IMR-90 (cell line): ENCODE measurements at regions not wholly inside any gene's neighbourhood (a gene's known extent, or its start where the extent isn't known, plus 50 kb on each side); places are given as distances from the start of the nearest gene placed in this dataset.

Experiments
- ATAC-seq: fragments of 200-7000 bp; cut with Tn5 transposase; 2 replicates; pipeline ENCODE4 v1.9.1; 2020; ENCODE audit warnings: low read depth, mild to moderate bottlenecking, moderate library complexity
- BruUV-seq: library from RNA; stranded (reverse); fragments of 400-500 nt; replicated peaks from 2 replicates; lab custom pipeline; 2021; lab: Mats Ljungman, UMichigan
- CTCF ChIA-PET: fragments of 300-600 bp; formaldehyde crosslinking; extraction: SDS; loops from one replicate; lab custom pipeline; 2021; ENCODE audit warnings: antibody characterized with exemption; lab: Yijun Ruan, JAX
- POLR2A ChIA-PET: fragments of 300-600 bp; sonication (Branson Sonifier 250); formaldehyde crosslinking; loops from one replicate; lab custom pipeline; 2022; ENCODE audit warnings: antibody characterized with exemption; ENCODE audit not compliant: unreplicated experiment; lab: Charles Lee
- DNase-seq: peaks from one replicate; pipeline ENCODE4 v3.0.0; 2013
- H2AFZ ChIP-seq: replicated peaks from 2 replicates; pipeline ENCODE3; 2013; ENCODE audit warnings: low read length, mild to moderate bottlenecking; ENCODE audit not compliant: poor library complexity
- H2AK5ac ChIP-seq: 2 replicates; pipeline ENCODE4 v1.6.1; 2013; ENCODE audit warnings: low read depth, low read length, inconsistent platforms
- H2AK9ac ChIP-seq: replicated peaks from 2 replicates; pipeline ENCODE3; 2013; ENCODE audit warnings: mild to moderate bottlenecking, low read depth, low read length, moderate library complexity; ENCODE audit not compliant: poor library complexity
- H2BK120ac ChIP-seq: 2 replicates; pipeline ENCODE4 v1.6.1; 2013; ENCODE audit warnings: low read depth, low read length, inconsistent platforms
- H2BK15ac ChIP-seq: 3 replicates; pipeline ENCODE4 v1.6.1; 2013; ENCODE audit warnings: low read depth, low read length, inconsistent platforms
- H2BK20ac ChIP-seq: 2 replicates; pipeline ENCODE4 v1.6.1; 2013; ENCODE audit warnings: low read depth, mild to moderate bottlenecking, inconsistent platforms, low read length, moderate library complexity
- H2BK5ac ChIP-seq: 2 replicates; pipeline ENCODE4 v1.6.1; 2013; ENCODE audit warnings: mild to moderate bottlenecking, low read depth, low read length, inconsistent platforms; ENCODE audit not compliant: poor library complexity, severe bottlenecking
- H3K14ac ChIP-seq: replicated peaks from 2 replicates; pipeline ENCODE4 v1.6.1; 2013; ENCODE audit warnings: low read depth, low read length, inconsistent platforms
- H3K18ac ChIP-seq: 2 replicates; pipeline ENCODE4 v1.6.1; 2013; ENCODE audit warnings: low read depth, low read length, control low read depth
- H3K23ac ChIP-seq: 2 replicates; pipeline ENCODE4 v1.6.1; 2013; ENCODE audit warnings: low read depth, low read length, inconsistent platforms
- H3K27ac ChIP-seq: 2 replicates; pipeline ENCODE4 v1.5.1; 2013; ENCODE audit warnings: mild to moderate bottlenecking, control low read depth, low read length; ENCODE audit not compliant: insufficient read depth
- H3K27me3 ChIP-seq: 2 replicates; pipeline ENCODE4 v1.6.1; 2013; ENCODE audit warnings: low read length; ENCODE audit not compliant: control insufficient read depth, insufficient read depth
- H3K36me3 ChIP-seq: 2 replicates; pipeline ENCODE4 v1.6.1; 2013; ENCODE audit warnings: low read length, mixed read lengths; ENCODE audit not compliant: control insufficient read depth, insufficient read depth
- H3K4ac ChIP-seq: 2 replicates; pipeline ENCODE4 v1.6.1; 2013; ENCODE audit warnings: low read depth, low read length, inconsistent platforms
- H3K4me1 ChIP-seq: 2 replicates; pipeline ENCODE4 v1.6.1; 2013; ENCODE audit warnings: low read length, mixed read lengths; ENCODE audit not compliant: control insufficient read depth, insufficient read depth
- H3K4me2 ChIP-seq: 2 replicates; pipeline ENCODE4 v1.6.1; 2013; ENCODE audit warnings: low read depth, mild to moderate bottlenecking, control low read depth, low read length, moderate library complexity
- H3K4me3 ChIP-seq: 2 replicates; pipeline ENCODE4 v1.5.1; 2013; ENCODE audit warnings: low read depth, mild to moderate bottlenecking, control low read depth, low read length, moderate library complexity; ENCODE audit not compliant: insufficient read depth
- H3K56ac ChIP-seq: 2 replicates; pipeline ENCODE4 v1.6.1; 2013; ENCODE audit warnings: low read length, inconsistent platforms; ENCODE audit not compliant: insufficient read depth; ENCODE audit errors: extremely low read depth
- H3K79me1 ChIP-seq, 2 experiments: 2 replicates each; pipeline ENCODE4 v1.6.1; 2013; ENCODE audit warnings: low read length in 2 of 2, inconsistent platforms in 1 of 2, low read depth in 1 of 2
- H3K9ac ChIP-seq: 2 replicates; pipeline ENCODE4 v1.6.1; 2013; ENCODE audit warnings: low read depth, low read length, control low read depth
- H3K9me1 ChIP-seq: 2 replicates; pipeline ENCODE4 v1.6.1; 2013; ENCODE audit warnings: low read length, inconsistent platforms; ENCODE audit not compliant: insufficient read depth
- H3K9me3 ChIP-seq: 2 replicates; pipeline ENCODE4 v1.6.1; 2013; ENCODE audit warnings: low read length; ENCODE audit not compliant: control insufficient read depth, insufficient read depth
- H4K20me1 ChIP-seq: 2 replicates; pipeline ENCODE4 v1.6.1; 2013; ENCODE audit warnings: low read length, inconsistent platforms; ENCODE audit not compliant: insufficient read depth
- H4K5ac ChIP-seq: 2 replicates; pipeline ENCODE4 v1.6.1; 2013; ENCODE audit warnings: mild to moderate bottlenecking, low read depth, low read length, control low read depth
- H4K8ac ChIP-seq, 2 experiments: 2 replicates each; pipeline ENCODE4 v1.6.1; 2013; ENCODE audit warnings: low read depth in 2 of 2, low read length in 2 of 2, control low read depth in 1 of 2, inconsistent platforms in 1 of 2
- H4K91ac ChIP-seq: 2 replicates; pipeline ENCODE4 v1.6.1; 2013; ENCODE audit warnings: low read depth, low read length, inconsistent platforms; ENCODE audit not compliant: insufficient read depth
- BHLHE40 ChIP-seq: fragments of 150-350 bp; IDR thresholded peaks from 2 replicates; pipeline ENCODE4 v1.6.1; 2016; ENCODE audit warnings: mild to moderate bottlenecking, low read depth, low read length
- CEBPB ChIP-seq: IDR thresholded peaks from 2 replicates; pipeline ENCODE4 v1.6.1; 2012; ENCODE audit warnings: low read depth, low read length, improper control_type of control experiment
- CHD1 ChIP-seq: IDR thresholded peaks from 2 replicates; pipeline ENCODE4 v1.6.1; 2012; ENCODE audit warnings: low read depth, low read length, improper control_type of control experiment
- CTCF ChIP-seq: conservative IDR thresholded peaks from 2 replicates; pipeline ENCODE4 v1.5.1; 2012; ENCODE audit warnings: mild to moderate bottlenecking, low read depth, low read length, improper control_type of control experiment
- FOS ChIP-seq: fragments of 150-350 bp; IDR thresholded peaks from 2 replicates; pipeline ENCODE4 v1.6.1; 2016; ENCODE audit warnings: low read depth, low read length
- MAFK ChIP-seq: IDR thresholded peaks from 2 replicates; pipeline ENCODE4 v1.6.1; 2012; ENCODE audit warnings: low read depth, low read length, improper control_type of control experiment
- MAZ ChIP-seq: IDR thresholded peaks from 2 replicates; pipeline ENCODE4 v1.6.1; 2012; ENCODE audit warnings: low read depth, mild to moderate bottlenecking, low read length, improper control_type of control experiment, moderate library complexity, borderline replicate concordance
- MXI1 ChIP-seq: IDR thresholded peaks from 2 replicates; pipeline ENCODE4 v1.6.1; 2012; ENCODE audit warnings: low read depth, mild to moderate bottlenecking, low read length, moderate library complexity, borderline replicate concordance
- NFE2L2 ChIP-seq: fragments of 150-350 bp; IDR thresholded peaks from 2 replicates; pipeline ENCODE4 v1.6.1; 2016; ENCODE audit warnings: low read depth, mild to moderate bottlenecking, low read length
- POLR2A ChIP-seq: IDR thresholded peaks from 2 replicates; pipeline ENCODE4 v1.6.1; 2012; ENCODE audit warnings: mild to moderate bottlenecking, low read depth, low read length
- RCOR1 ChIP-seq: IDR thresholded peaks from 2 replicates; pipeline ENCODE4 v1.6.1; 2012; ENCODE audit warnings: mild to moderate bottlenecking, low read length, improper control_type of control experiment; ENCODE audit not compliant: insufficient replicate concordance
- SMC3 ChIP-seq: fragments of 150-350 bp; IDR thresholded peaks from 2 replicates; pipeline ENCODE4 v1.6.1; 2016; ENCODE audit warnings: low read depth, mild to moderate bottlenecking, antibody characterized with exemption, low read length, moderate library complexity
- USF2 ChIP-seq: fragments of 150-350 bp; IDR thresholded peaks from 2 replicates; pipeline ENCODE4 v1.6.1; 2017; ENCODE audit warnings: mild to moderate bottlenecking, antibody characterized with exemption, low read length, low read depth
- WGBS, 2 experiments: methylation state at CpG; one replicate each; pipeline versions ENCODE4 v1.1.5 to v1.1.7; 2013; ENCODE audit warnings: missing lambda C conversion rate in 2 of 2; ENCODE audit not compliant: insufficient read length in 1 of 2; ENCODE audit errors: extremely low coverage in 2 of 2; 5-methylcytosine and 5-hydroxymethylcytosine counted together
- dilution Hi-C: fragments of 300-500 bp; cut with HindIII; formaldehyde crosslinking; loops from one replicate; pipeline ENCODE4 v1.14.3; 2018; ENCODE audit warnings: low sequenced_read_pairs; ENCODE audit not compliant: unreplicated experiment
- in situ Hi-C: fragments of 300-500 bp; cut with MboI; formaldehyde crosslinking; loops from 3 replicates; pipeline ENCODE4 v1.14.3; 2019; ENCODE audit warnings: low sequenced_read_pairs, inconsistent platforms, mixed read lengths
- intact Hi-C: fragments of 100-400 bp; cut with micrococcal nuclease; formaldehyde crosslinking; loops from 2 replicates; pipeline ENCODE4 v1.10.0; 2022
- TF ChIP-seq, protein P1 (sequence below): fragments of 150-350 bp; IDR thresholded peaks from 2 replicates; pipeline ENCODE4 v1.6.1; 2016; ENCODE audit warnings: low read depth, mild to moderate bottlenecking, low read length, moderate library complexity, borderline replicate concordance

GRCh38 chr16:76959166-76959565, 231.8 kb upstream of the MON1B start:
- Histone ChIP-seq H3K79me1 (no peaks in the 10 kb centered on the region), H4K91ac (no peak overlapping the region), H3K9ac (no peak overlapping the region), H2AK5ac (no peak overlapping the region), H2AFZ (no peak overlapping the region), H3K4me2 (no peak overlapping the region), H2AK9ac (no peak overlapping the region), H4K20me1 (no peaks in the 10 kb centered on the region), H3K27ac (no peak overlapping the region), H3K14ac (no peak overlapping the region), H3K4me1 (no peaks in the 10 kb centered on the region), H2BK120ac (no peak overlapping the region), H3K4me3 (no peak overlapping the region), H2BK20ac (no peak overlapping the region), H2BK5ac (no peak overlapping the region), H3K27me3 (no peaks in the 10 kb centered on the region), H2BK15ac (no peak overlapping the region), H3K9me3 (no peaks in the 10 kb centered on the region), H3K18ac (no peak overlapping the region), H3K23ac (no peak overlapping the region), H3K56ac (no peak overlapping the region), H3K9me1 (no peaks in the 10 kb centered on the region), H3K4ac (no peak overlapping the region), H3K36me3 (no peaks in the 10 kb centered on the region), H4K5ac (no peak overlapping the region), H4K8ac (no peak overlapping the region)
- no peak for DNase-seq
- no TSS peak for BruUV-seq
- CTCF ChIA-PET, result no interaction called here
- ATAC-seq, result no peak
- dilution Hi-C loops, result no loop called here
- in situ Hi-C loops, result no loop called here
- no CpG with 5 or more reads among the region's 1 CpG for WGBS, 2 experiments
- POLR2A ChIA-PET, result no interaction called here
- intact Hi-C loops, result no loop called here
- TF ChIP-seq FOS (no peak), NFE2L2 (no peak), SMC3 (no peak), POLR2A (no peak), MAZ (no peak), CHD1 (no peak), BHLHE40 (no peak), CTCF (no peak), MAFK (no peak), CEBPB (no peak), RCOR1 (no peak), USF2 (no peak), MXI1 (no peak)
- TF ChIP-seq, protein P1, sequence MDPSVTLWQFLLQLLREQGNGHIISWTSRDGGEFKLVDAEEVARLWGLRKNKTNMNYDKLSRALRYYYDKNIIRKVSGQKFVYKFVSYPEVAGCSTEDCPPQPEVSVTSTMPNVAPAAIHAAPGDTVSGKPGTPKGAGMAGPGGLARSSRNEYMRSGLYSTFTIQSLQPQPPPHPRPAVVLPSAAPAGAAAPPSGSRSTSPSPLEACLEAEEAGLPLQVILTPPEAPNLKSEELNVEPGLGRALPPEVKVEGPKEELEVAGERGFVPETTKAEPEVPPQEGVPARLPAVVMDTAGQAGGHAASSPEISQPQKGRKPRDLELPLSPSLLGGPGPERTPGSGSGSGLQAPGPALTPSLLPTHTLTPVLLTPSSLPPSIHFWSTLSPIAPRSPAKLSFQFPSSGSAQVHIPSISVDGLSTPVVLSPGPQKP, result no peak
